Putamen (tissue), 1 donor: ENCODE measurements at regions not wholly inside any gene's neighbourhood (a gene's known extent, or its start where the extent isn't known, plus 50 kb on each side); places are given as distances from the start of the nearest gene placed in this dataset.
"Not testable (repeated sequence)": the region's sequence is repeated elsewhere in the genome, so short reads cannot be mapped to it uniquely, and the experiment has no call there.

ENCODE experiments used
- DNase-seq: peaks from one replicate; pipeline ENCODE4 v3.0.0-alpha.2; 2016; ENCODE audit warnings: low spot score

- DNase-seq, result no peak
Observed at GRCh38 chr3:106821801-106822200, 555.4 kb upstream of the CCDC54 start.

- no peak for DNase-seq
Observed at GRCh38 chr3:106822204-106822603, 555.0 kb upstream of the CCDC54 start.

DNA sequence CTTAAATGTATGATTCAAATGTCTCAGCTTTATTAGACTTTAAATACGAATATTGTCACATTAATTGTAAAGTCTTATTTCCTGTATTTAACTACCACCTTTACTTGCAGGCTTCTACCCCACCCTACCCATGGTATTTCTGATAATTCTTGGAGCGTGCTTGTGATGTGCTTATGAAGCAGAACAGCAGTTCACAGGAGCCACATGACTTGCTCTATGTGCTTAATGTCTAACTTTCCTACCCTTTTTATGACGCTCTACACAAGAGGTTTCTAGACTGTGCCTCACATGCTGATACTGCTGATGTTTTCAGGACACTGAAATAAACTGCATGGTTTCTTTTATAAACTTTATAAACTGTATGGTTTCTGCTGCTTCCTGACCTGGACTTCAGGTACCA is 553.5 kb upstream of the CCDC54 start:
- no peak for DNase-seq

- peak; percentile 36 for DNase-seq
Observed at GRCh38 chr3:106824856-106825255, 552.4 kb upstream of the CCDC54 start.

DNA sequence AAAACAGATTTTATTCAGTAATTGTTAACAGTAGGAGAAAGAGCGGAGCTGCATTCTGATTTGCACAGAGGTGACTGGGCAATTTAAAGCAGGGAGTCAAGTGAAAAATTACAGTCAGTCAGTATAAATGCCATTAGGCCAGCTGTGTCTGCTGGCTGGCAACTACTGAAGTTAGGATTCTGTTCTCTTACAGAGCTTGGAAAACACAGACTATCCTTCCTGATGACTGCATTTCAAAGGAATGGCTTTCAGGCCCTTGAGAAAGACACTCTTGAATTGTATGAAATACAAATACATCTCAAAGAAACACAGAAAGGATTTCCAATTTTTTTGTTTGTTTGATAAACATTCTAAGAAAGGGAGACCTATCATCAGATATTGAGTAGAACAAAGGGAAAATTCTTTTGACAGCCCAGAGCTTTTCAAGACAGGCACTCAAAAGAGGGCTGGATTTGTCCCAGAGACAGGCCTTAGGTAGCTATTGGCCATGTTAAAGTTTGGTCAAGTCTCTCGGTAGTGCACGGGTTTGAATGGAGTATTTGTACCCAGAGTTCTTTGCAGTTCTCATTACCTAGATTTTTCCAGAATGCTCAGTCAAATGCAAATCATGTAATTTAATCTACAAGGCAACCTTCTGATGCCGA is 551.2 kb upstream of the CCDC54 start:
- DNase-seq, result no peak

- no peak for DNase-seq
Observed at GRCh38 chr3:106826791-106827311, 550.4 kb upstream of the CCDC54 start.

DNA sequence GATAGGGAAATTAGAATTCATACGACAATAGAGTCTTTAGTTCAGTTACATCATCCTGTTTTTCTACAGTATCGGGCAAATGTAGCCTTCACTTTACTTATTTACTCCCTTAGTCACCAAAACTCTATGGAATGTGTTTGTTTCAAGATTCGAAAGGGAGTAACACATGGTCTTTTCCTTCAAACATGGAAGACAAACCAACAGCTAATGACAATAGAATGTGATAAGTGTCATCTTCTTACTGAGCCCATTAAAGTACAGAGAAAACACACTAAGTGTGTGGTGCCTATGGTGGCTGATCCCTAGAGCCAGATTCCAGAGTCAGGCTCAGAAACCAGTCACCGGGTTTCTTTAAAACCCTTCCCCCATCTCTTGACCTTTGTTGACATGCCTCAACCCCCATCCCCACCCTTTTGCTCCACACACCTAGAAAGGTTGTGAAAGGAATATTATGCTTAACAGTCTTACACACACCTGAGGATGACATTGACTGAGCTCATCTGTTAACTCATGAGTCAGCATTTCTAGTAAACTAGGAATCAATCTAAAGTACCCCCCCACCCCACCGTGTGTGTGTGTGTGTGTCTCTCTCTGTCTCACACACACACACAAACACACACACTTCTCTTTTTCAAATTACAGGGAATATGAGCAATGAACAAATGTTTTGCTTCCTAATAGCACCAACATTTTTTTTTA is 549.6 kb upstream of the CCDC54 start:
- DNase-seq, result no peak

GRCh38 chr3:106829206-106829605 is 548.0 kb upstream of the CCDC54 start:
- DNase-seq, result no peak

DNA sequence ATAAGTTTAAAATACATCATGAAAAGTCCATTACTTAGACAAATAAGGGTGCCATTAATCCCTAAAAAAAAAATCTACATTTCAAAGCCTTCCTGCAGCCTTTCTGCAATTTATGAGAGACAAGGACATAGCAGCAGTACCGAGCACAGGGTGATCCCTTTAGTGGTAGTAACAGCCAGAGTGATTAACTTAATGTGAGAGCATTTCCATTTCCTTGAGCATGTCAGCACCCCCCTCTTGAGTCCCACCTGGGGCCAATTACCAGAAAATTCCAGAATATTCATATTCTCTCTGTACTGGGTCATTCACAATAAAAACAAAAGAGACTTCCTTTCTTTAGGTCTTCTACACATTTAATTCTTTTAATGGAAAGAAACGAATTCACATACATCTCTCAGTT is 546.9 kb upstream of the CCDC54 start:
- no peak for DNase-seq

GRCh38 chr3:106836906-106837305 is 540.3 kb upstream of the CCDC54 start:
- DNase-seq, result no peak

DNA sequence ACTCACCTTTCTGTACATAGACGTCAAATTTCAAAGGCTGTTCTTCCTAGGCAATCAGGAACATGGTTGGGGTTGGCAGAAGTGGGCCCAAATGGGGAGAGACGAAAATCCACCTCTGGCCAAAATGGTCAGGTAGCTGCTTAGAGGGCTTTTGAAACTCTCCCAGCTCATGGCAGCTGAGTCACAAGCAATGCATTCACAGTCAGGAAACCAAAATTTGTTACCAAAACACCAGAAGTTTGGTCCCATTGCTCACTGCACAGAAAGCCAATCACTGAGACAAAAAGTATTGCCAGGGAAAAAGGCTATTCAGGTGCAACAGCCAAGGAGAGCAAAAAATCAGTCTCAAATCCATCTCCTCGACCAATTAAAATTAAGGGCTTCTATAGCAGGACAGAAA is 539.6 kb upstream of the CCDC54 start:
- no peak for DNase-seq

- no peak for DNase-seq
Observed at GRCh38 chr3:106839576-106840280, 537.5 kb upstream of the CCDC54 start.

DNA sequence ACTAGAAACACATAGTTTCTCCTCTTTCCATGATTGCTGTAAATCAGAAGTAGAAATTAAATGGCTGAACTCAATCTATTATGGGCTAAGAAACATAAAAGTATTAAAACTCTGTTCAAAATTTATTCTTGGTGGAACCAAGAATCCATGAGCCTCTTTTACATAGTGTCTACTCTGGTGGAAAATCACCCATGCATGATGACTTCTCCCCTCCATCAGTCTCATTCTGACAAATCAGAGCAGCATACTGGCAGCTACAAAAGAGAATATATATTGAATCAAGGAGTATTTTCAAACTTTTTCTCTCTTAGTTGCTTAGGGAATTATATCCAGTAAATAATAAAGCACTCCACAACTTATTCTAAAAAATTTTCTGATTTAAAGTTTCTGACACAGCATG is 536.9 kb upstream of the CCDC54 start:
- DNase-seq, result no peak

GRCh38 chr3:106842151-106842550 is 535.1 kb upstream of the CCDC54 start:
- no peak for DNase-seq

GRCh38 chr3:106844638-106845037 is 532.6 kb upstream of the CCDC54 start:
- no peak for DNase-seq

DNA sequence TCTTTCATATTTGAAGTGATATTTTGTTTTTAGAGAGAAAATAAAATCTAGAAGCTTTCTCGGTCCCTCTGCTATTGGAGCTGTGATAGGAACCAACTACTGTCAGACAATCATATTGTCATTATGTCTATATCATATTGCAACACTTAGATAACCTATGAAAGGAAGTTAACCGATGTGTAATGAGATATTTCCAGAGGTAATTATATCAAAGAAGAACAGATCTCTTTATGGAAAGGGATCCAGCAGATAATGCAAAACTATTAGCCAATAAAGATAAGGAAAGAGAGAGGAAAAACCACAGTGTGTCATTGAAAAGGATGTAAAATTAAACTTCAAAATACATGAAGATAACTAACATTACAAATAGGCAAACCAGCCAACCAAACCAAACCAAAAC is 529.1 kb upstream of the CCDC54 start:
- no peak for DNase-seq

DNA sequence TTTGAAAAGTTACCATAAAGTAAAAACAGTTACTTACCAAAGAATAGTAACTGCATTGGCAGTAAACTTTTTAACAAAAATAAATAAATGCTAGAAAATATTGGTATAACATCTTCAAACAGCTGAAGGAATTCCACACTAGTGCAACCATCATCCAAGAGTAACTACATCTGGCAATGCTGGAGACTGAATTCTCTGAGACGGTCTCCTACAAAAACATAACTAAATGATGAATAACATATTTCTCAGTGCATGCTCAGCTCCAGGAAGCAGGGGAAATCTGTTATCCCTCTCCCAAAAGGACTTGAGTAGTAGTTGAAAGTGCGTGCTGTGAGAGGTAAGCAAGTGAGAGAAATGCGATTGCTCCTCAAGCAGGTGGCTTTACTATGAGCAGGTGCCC is 526.8 kb upstream of the CCDC54 start:
- no peak for DNase-seq

DNA sequence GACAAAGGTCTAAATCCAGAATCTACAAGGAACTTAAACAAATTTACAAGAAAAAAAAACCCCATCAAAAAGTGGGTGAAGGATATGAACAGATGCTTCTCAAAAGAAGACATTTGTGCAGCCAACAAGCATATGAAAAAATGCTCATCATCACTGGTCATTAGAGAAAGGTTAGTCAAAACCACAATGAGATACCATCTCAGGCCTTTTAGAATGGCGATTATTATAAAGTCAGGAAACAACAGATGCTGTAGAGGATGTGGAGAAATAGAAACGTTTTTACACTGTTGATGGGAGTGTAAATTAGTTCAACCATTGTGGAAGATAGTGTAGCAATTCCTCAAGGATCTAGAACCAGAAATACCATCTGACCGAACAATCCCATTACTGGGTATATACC is 518.9 kb upstream of the CCDC54 start:
- not testable (repeated sequence) for DNase-seq

GRCh38 chr3:106860182-106860581 is 517.1 kb upstream of the CCDC54 start:
- no peak for DNase-seq

DNA sequence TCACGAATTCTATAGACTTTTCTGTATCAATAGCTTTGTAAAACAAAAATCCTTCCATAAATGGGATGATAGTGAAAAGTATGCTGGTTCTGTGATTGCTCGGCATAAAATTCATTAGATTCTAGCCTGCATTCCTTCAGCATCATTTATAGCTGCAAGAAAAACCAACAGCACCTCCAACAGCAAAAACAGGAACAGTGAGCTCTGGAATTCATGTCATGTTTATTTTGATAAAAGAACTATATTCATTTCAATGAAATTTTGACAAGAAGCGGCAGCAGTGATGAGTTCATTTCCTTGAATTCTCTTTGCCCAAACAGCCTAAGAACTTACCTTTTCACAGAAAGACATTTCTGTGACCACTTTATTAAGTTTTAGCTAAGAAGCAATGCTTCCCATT is 515.2 kb upstream of the CCDC54 start:
- peak; percentile 3 for DNase-seq

DNA sequence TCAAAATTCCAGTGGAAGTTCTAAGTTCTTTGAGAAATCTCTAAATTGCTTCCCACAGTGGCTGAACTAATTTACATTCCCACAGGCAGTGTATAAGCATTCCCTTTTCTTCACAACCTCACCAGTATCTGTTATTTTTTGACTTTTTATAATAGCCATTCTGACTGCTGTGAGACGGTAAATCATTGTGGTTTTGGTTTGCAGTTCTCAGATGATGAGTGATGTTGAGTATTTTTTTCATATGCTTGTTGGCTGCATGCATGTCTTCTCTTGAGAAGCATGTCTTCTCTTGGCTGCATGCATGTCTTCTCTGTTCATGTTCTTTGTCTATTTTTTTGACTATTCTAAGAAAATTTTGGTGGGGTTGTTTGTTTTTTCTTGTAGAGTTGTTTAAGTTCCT is 499.6 kb upstream of the CCDC54 start:
- no peak for DNase-seq

DNA sequence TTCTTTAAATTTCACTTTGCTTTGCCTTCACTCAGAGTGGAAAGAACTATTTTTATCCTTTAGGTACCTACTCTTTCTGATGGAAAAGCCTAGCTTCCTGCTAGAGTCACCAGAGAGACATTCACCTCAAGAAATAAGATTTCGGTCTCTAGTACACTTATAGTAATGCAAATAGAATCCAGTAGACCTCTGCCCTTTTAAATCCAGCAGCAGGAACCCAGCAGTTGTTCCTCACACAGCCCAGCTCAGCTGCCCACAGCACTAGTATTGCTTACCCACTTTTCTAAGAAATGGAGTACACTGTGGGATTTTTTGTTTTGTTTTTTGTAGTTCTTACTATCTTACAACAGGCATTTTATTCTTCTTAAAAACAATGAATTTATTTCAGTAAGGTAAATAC is 497.0 kb upstream of the CCDC54 start:
- DNase-seq, result no peak

DNA sequence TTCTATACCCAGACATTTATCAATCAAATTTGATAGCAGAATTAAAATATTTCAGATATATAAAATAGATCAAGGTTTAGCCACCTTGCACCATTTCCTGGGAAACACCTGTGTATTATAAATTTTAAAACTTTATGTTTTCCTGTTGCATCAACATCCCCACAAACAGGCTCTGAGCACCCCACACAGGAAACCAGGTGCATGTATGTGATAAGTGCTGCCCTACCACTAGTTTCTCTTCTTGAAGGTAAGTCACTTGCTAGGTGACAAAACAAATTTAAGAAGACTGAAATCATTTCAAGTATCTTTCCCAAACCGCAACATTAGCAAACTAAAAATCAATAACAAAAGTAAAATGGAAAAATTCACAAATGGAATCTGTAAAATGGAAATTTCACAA is 496.1 kb upstream of the CCDC54 start:
- no peak for DNase-seq
